Trophoblast cell (in vitro differentiated cells and primary cell): ENCODE measurements at regions not wholly inside any gene's neighbourhood (a gene's known extent, or its start where the extent isn't known, plus 50 kb on each side); places are given as distances from the start of the nearest gene placed in this dataset.
A peak's percentile ranks its signal among the peaks of the same experiment; 100 is the strongest.

ENCODE experiments used
- DNase-seq, 2 donors: peaks; one replicate each; pipeline ENCODE4 v3.0.0-alpha.2; 2016
- H2AFZ ChIP-seq: 2 replicates; pipeline ENCODE4 v1.6.1; 2013; ENCODE audit warnings: low read length, moderate library complexity, mild to moderate bottlenecking; ENCODE audit not compliant: insufficient read depth, poor library complexity
- H2AK5ac ChIP-seq: 2 replicates; pipeline ENCODE4 v1.6.1; 2013; ENCODE audit warnings: mild to moderate bottlenecking, low read length
- H2BK120ac ChIP-seq: 2 replicates; pipeline ENCODE4 v1.6.1; 2013; ENCODE audit warnings: low read length, mild to moderate bottlenecking, moderate library complexity; ENCODE audit not compliant: insufficient read depth, poor library complexity
- H2BK12ac ChIP-seq: 2 replicates; pipeline ENCODE4 v1.6.1; 2013; ENCODE audit warnings: mild to moderate bottlenecking, low read length, moderate library complexity
- H2BK5ac ChIP-seq: 2 replicates; pipeline ENCODE4 v1.6.1; 2013; ENCODE audit warnings: low read length, low read depth, moderate library complexity, mild to moderate bottlenecking; ENCODE audit not compliant: poor library complexity
- H3K14ac ChIP-seq: 2 replicates; pipeline ENCODE4 v1.6.1; 2013; ENCODE audit warnings: mild to moderate bottlenecking, low read length
- H3K18ac ChIP-seq: 2 replicates; pipeline ENCODE4 v1.6.1; 2013; ENCODE audit warnings: mild to moderate bottlenecking, low read length
- H3K23ac ChIP-seq: 2 replicates; pipeline ENCODE4 v1.6.1; 2013; ENCODE audit warnings: low read length
- H3K27ac ChIP-seq: 2 replicates; pipeline ENCODE4 v1.5.1; 2013; ENCODE audit warnings: low read depth, mild to moderate bottlenecking, inconsistent platforms, low read length, moderate library complexity
- H3K27me3 ChIP-seq: 2 replicates; pipeline ENCODE4 v1.6.1; 2013; ENCODE audit warnings: inconsistent platforms, mild to moderate bottlenecking, low read length, moderate library complexity; ENCODE audit not compliant: insufficient read depth
- H3K36me3 ChIP-seq, 2 experiments: 1 replicate in 1 of 2; 2 replicates in 1 of 2; pipeline ENCODE4 v1.6.1; 2013; ENCODE audit warnings: low read length in 2 of 2, mild to moderate bottlenecking in 2 of 2, moderate library complexity in 1 of 2; ENCODE audit not compliant: insufficient read depth in 2 of 2, control insufficient read depth in 1 of 2
- H3K4ac ChIP-seq: 2 replicates; pipeline ENCODE4 v1.6.1; 2013; ENCODE audit warnings: low read depth, mild to moderate bottlenecking, low read length, moderate library complexity
- H3K4me1 ChIP-seq, 2 experiments: 1 replicate in 1 of 2; 2 replicates in 1 of 2; pipeline ENCODE4 v1.6.1; 2013; ENCODE audit warnings: low read length in 2 of 2, mild to moderate bottlenecking in 2 of 2, moderate library complexity in 1 of 2; ENCODE audit not compliant: insufficient read depth in 2 of 2, control insufficient read depth in 1 of 2
- H3K4me2 ChIP-seq: 2 replicates; pipeline ENCODE4 v1.6.1; 2013; ENCODE audit warnings: inconsistent platforms, mild to moderate bottlenecking, low read length, moderate library complexity
- H3K4me3 ChIP-seq: 2 replicates; pipeline ENCODE4 v1.5.1; 2013; ENCODE audit warnings: mild to moderate bottlenecking, low read depth, low read length, inconsistent platforms
- H3K79me1 ChIP-seq: one replicate; pipeline ENCODE4 v1.6.1; 2013; ENCODE audit warnings: low read length
- H3K79me2 ChIP-seq: 2 replicates; pipeline ENCODE4 v1.6.1; 2013; ENCODE audit warnings: low read length, mild to moderate bottlenecking; ENCODE audit not compliant: control insufficient read depth, insufficient read depth, poor library complexity
- H3K9ac ChIP-seq: 2 replicates; pipeline ENCODE4 v1.6.1; 2013; ENCODE audit warnings: mild to moderate bottlenecking, low read length
- H3K9me3 ChIP-seq: 2 replicates; pipeline ENCODE4 v1.6.1; 2013; ENCODE audit warnings: low read depth, mild to moderate bottlenecking, control low read depth, inconsistent platforms, low read length; ENCODE audit not compliant: insufficient read depth
- H4K12ac ChIP-seq: 2 replicates; pipeline ENCODE4 v1.6.1; 2013; ENCODE audit warnings: low read depth, mild to moderate bottlenecking, low read length, moderate library complexity
- H4K8ac ChIP-seq: 2 replicates; pipeline ENCODE4 v1.6.1; 2013; ENCODE audit warnings: low read depth, mild to moderate bottlenecking, low read length, moderate library complexity
- H4K91ac ChIP-seq: one replicate; pipeline ENCODE4 v1.6.1; 2013; ENCODE audit warnings: low read depth, mild to moderate bottlenecking, low read length, moderate library complexity
- WGBS: extraction: QIAGEN DNeasy Blood & Tissue Kit; methylation state at CpG from one replicate; pipeline ENCODE4 v1.1.7; 2013; ENCODE audit warnings: missing lambda C conversion rate; ENCODE audit not compliant: insufficient read length, insufficient coverage; ENCODE audit errors: extremely low coverage; 5-methylcytosine and 5-hydroxymethylcytosine counted together

DNA sequence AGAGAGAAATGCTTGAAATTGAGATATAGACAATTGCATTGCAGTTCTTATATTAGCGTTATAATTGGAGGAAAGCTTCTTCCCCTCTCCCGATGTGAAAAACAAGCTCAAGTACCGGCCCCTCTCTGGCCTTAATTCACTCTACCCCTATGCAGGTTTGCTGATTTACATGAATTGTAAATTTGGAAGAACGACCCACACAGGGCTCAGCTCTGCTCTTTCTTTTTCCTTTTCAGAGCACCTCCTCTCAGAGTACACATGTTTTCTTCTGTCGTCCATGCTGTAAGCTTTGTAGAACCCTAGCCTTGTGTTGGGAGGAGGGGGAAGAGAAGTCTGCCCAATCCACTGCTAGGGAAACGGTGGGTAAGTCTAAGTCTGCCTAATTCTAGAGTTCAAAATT lies 140.8 kb downstream of the IQUB start:
- H3K4me1 ChIP-seq = no peaks in the 10 kb centered on the region
- H4K12ac ChIP-seq = no peak overlapping the region
- no peaks in the 10 kb centered on the region for H3K9me3 ChIP-seq
- no peak overlapping the region for H2AFZ ChIP-seq
- no peaks in the 10 kb centered on the region for H3K36me3 ChIP-seq
- H3K27me3 ChIP-seq = no peaks in the 10 kb centered on the region
- H4K91ac ChIP-seq = no peak overlapping the region
- no peak overlapping the region for H3K14ac ChIP-seq
- H3K27ac ChIP-seq = no peak overlapping the region
- no peak overlapping the region for H2AK5ac ChIP-seq
- no peak overlapping the region for H3K4ac ChIP-seq
- H3K9ac ChIP-seq = no peak overlapping the region
- no peak for DNase-seq
- H2BK120ac ChIP-seq = no peak overlapping the region
- H3K79me1 ChIP-seq = no peaks in the 10 kb centered on the region
- WGBS = no CpG with 5 or more reads among the region's 6 CpGs
- no peak overlapping the region for H4K8ac ChIP-seq
- H2BK12ac ChIP-seq = no peak overlapping the region
- H3K4me2 ChIP-seq = no peak overlapping the region
- no peak overlapping the region for H3K18ac ChIP-seq
- no peak overlapping the region for H3K23ac ChIP-seq
- no peaks in the 10 kb centered on the region for H3K79me2 ChIP-seq
- no peak overlapping the region for H3K4me3 ChIP-seq
- no peak overlapping the region for H2BK5ac ChIP-seq

GRCh38 chr7:123372368-123372767 lies 162.0 kb downstream of the IQUB start:
- H2BK5ac ChIP-seq = no peak overlapping the region
- no peak overlapping the region for H4K12ac ChIP-seq
- H3K4me3 ChIP-seq = no peak overlapping the region
- no peak overlapping the region for H3K23ac ChIP-seq
- H3K4me1 ChIP-seq = no peaks in the 10 kb centered on the region
- no peak overlapping the region for H3K14ac ChIP-seq
- no peak overlapping the region for H2AFZ ChIP-seq
- no peak overlapping the region for H3K4me2 ChIP-seq
- H3K9me3 ChIP-seq = no peaks in the 10 kb centered on the region
- no peak overlapping the region for H3K9ac ChIP-seq
- no peaks in the 10 kb centered on the region for H3K27me3 ChIP-seq
- H4K8ac ChIP-seq = no peak overlapping the region
- H2AK5ac ChIP-seq = no peak overlapping the region
- H3K27ac ChIP-seq = no peak overlapping the region
- no peak overlapping the region for H3K18ac ChIP-seq
- H2BK12ac ChIP-seq = no peak overlapping the region
- no CpG with 5 or more reads among the region's 1 CpG for WGBS
- no peak overlapping the region for H4K91ac ChIP-seq
- no peak overlapping the region for H3K4ac ChIP-seq
- no peaks in the 10 kb centered on the region for H3K36me3 ChIP-seq
- H3K79me1 ChIP-seq = no peaks in the 10 kb centered on the region
- H3K79me2 ChIP-seq = no peaks in the 10 kb centered on the region
- no peak for DNase-seq
- H2BK120ac ChIP-seq = no peak overlapping the region

DNA sequence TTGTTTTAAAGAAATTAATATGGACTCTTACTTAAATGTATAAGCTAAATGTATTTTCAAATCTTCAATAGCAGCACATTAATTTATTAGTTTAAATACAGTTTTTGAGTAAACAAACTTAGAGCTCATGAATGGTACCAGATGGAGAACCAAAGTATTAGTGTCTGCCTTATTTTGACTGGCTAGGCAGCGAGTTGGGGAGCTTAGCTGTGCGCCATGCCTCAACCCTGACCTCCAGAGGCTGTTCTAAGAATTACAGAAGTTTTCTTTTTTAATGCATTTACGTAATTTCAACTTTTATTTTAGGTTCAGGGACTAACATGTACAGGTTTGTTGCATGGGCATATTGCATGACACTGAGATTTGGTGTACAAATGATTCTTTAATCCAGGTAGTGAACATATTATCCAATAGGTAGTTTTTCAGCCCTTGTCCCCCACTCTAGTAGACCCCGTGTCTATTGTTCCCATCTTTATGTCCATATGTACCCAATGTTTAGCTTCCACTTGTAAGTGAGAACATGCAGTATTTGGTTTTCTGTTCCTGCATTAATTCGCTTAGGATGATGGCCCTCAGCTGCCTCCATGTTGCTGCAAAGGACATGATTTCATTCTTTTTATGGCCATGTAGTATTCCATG lies 166.8 kb downstream of the IQUB start:
- Histone ChIP-seq H3K4me3 (no peak overlapping the region), H4K12ac (no peak overlapping the region), H3K4me2 (no peak overlapping the region), H3K36me3 (no peaks in the 10 kb centered on the region), H3K18ac (no peak overlapping the region), H3K79me2 (no peaks in the 10 kb centered on the region), H3K4ac (no peak overlapping the region), H3K14ac (no peak overlapping the region), H3K9me3 (no peaks in the 10 kb centered on the region), H4K91ac (no peak overlapping the region), H3K4me1 (no peaks in the 10 kb centered on the region), H3K9ac (no peak overlapping the region), H2BK120ac (no peak overlapping the region), H4K8ac (no peak overlapping the region), H2BK12ac (no peak overlapping the region), H3K27me3 (no peaks in the 10 kb centered on the region), H3K27ac (no peak overlapping the region), H3K79me1 (no peaks in the 10 kb centered on the region), H2AFZ (no peak overlapping the region), H2BK5ac (no peak overlapping the region), H3K23ac (no peak overlapping the region), H2AK5ac (no peak overlapping the region)
- WGBS = no CpG with 5 or more reads among the region's 5 CpGs
- DNase-seq = peak in 1 of 2 donors; percentile 68

DNA sequence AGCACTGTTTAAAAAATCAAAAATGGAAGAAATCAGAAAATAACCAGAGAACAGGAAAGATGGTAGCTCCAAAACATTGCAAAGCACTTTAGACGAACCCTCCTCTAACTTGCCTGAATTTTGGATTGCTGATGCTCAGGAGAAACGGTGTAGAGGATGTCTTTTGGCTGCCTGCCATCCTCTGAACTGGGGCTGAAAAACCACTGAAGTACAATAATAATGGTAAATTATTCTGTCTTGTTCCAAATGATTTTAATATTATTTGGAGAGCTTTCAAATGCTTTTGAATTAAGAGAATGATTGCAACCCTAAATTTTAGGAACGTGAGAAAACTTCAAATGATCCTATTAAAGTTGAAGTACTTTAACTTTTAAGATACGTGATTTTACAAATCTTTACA lies 167.3 kb upstream of the SLC13A1 start:
- Histone ChIP-seq H2BK5ac (no peak overlapping the region), H3K18ac (no peak overlapping the region), H3K9me3 (no peaks in the 10 kb centered on the region), H4K91ac (no peak overlapping the region), H4K8ac (no peak overlapping the region), H3K4me1 (no peaks in the 10 kb centered on the region), H2AK5ac (no peak overlapping the region), H3K27ac (no peak overlapping the region), H3K4ac (no peak overlapping the region), H3K4me2 (no peak overlapping the region), H3K4me3 (no peak overlapping the region), H3K79me1 (no peaks in the 10 kb centered on the region), H2BK12ac (no peak overlapping the region), H2AFZ (no peak overlapping the region), H3K23ac (no peak overlapping the region), H2BK120ac (no peak overlapping the region), H3K14ac (no peak overlapping the region), H3K79me2 (no peaks in the 10 kb centered on the region), H3K27me3 (no peaks in the 10 kb centered on the region), H3K36me3 (no peaks in the 10 kb centered on the region), H3K9ac (no peak overlapping the region), H4K12ac (no peak overlapping the region)
- no CpG with 5 or more reads among the region's 4 CpGs for WGBS
- DNase-seq = no peak
